Keratinocyte (primary cell): ENCODE measurements at regions not wholly inside any gene's neighbourhood (a gene's known extent, or its start where the extent isn't known, plus 50 kb on each side); places are given as distances from the start of the nearest gene placed in this dataset.

ENCODE experiments used
- DNase-seq: peaks from one replicate; pipeline ENCODE4 v3.0.0-alpha.2; 2011; ENCODE audit warnings: low read depth, missing footprints, low spot score
- FAIRE-seq: peaks from 2 replicates; lab custom pipeline; 2011; peaks lifted over from hg19 to GRCh38; lab: Jason Lieb, UNC
- H2AFZ ChIP-seq: 2 replicates; pipeline ENCODE4 v1.6.0; 2012; ENCODE audit warnings: low read length, control low read depth, inconsistent platforms; ENCODE audit not compliant: control insufficient read depth
- H3K27ac ChIP-seq: 2 replicates; pipeline ENCODE4 v1.5.1; 2011; ENCODE audit warnings: low read length; ENCODE audit not compliant: control insufficient read depth, insufficient read depth
- H3K27me3 ChIP-seq: 3 replicates; pipeline ENCODE4 v1.6.0; 2011; ENCODE audit warnings: low read length; ENCODE audit not compliant: control insufficient read depth, insufficient read depth; ENCODE audit errors: extremely low read depth
- H3K36me3 ChIP-seq, 2 experiments: 2 replicates in 1 of 2; 3 replicates in 1 of 2; pipeline ENCODE4 v1.5.1; 2011; ENCODE audit warnings: low read length in 2 of 2, mild to moderate bottlenecking in 1 of 2; ENCODE audit not compliant: control insufficient read depth in 2 of 2, insufficient read depth in 2 of 2; ENCODE audit errors: extremely low read depth in 1 of 2
- H3K4me1 ChIP-seq: 3 replicates; pipeline ENCODE4 v1.5.1; 2011; ENCODE audit warnings: low read length; ENCODE audit not compliant: control insufficient read depth, insufficient read depth; ENCODE audit errors: extremely low read depth
- H3K4me2 ChIP-seq: 3 replicates; pipeline ENCODE4 v1.6.0; 2011; ENCODE audit warnings: low read depth, low read length; ENCODE audit not compliant: control insufficient read depth, insufficient read depth; ENCODE audit errors: extremely low read depth
- H3K4me3 ChIP-seq, 3 experiments: fragments of 200-600 bp in 1 of 3; sonication (generic) in 1 of 3; 2 replicates in 2 of 3; 3 replicates in 1 of 3; pipeline ENCODE4 v1.5.1; 2011 to 2016; ENCODE audit warnings: low read length in 3 of 3, mild to moderate bottlenecking in 3 of 3, control low read depth in 2 of 3, inconsistent platforms in 1 of 3, low read depth in 1 of 3, mixed read lengths in 1 of 3, mixed run types in 1 of 3, moderate library complexity in 1 of 3; ENCODE audit not compliant: control insufficient read depth in 2 of 3, insufficient read depth in 2 of 3; ENCODE audit errors: extremely low read depth in 1 of 3
- H3K79me2 ChIP-seq: 2 replicates; pipeline ENCODE4 v1.6.0; 2012; ENCODE audit warnings: low read length; ENCODE audit not compliant: control insufficient read depth, insufficient read depth
- H3K9ac ChIP-seq: 3 replicates; pipeline ENCODE4 v1.6.0; 2011; ENCODE audit warnings: low read length; ENCODE audit not compliant: control insufficient read depth, insufficient read depth; ENCODE audit errors: extremely low read depth
- H3K9me1 ChIP-seq: 3 replicates; pipeline ENCODE4 v1.6.0; 2011; ENCODE audit warnings: low read length; ENCODE audit not compliant: control insufficient read depth, insufficient read depth; ENCODE audit errors: extremely low read depth
- H3K9me3 ChIP-seq: 2 replicates; pipeline ENCODE4 v1.5.1; 2012; ENCODE audit warnings: low read depth, low read length; ENCODE audit not compliant: control insufficient read depth
- H4K20me1 ChIP-seq: 3 replicates; pipeline ENCODE4 v1.6.0; 2011; ENCODE audit warnings: low read length; ENCODE audit not compliant: control insufficient read depth, insufficient read depth; ENCODE audit errors: extremely low read depth
- CTCF ChIP-seq, 3 experiments: IDR thresholded peaks in 1 of 3; conservative IDR thresholded peaks in 1 of 3; optimal IDR thresholded peaks in 1 of 3; 2 replicates in 2 of 3; 3 replicates in 1 of 3; pipeline versions ENCODE3 to v1.5.1; 2011; ENCODE audit warnings: low read length in 3 of 3, mild to moderate bottlenecking in 3 of 3, moderate library complexity in 2 of 3, control low read depth in 1 of 3, inconsistent platforms in 1 of 3; ENCODE audit not compliant: insufficient read depth in 2 of 3; ENCODE audit errors: extremely low read depth in 1 of 3
- EZH2 ChIP-seq: IDR thresholded peaks from one replicate; pipeline ENCODE4 v1.6.1; 2012; ENCODE audit warnings: inconsistent platforms, mild to moderate bottlenecking, low read length, moderate library complexity
- dilution Hi-C: fragments of 300-500 bp; cut with MboI; formaldehyde crosslinking; loops from one replicate; pipeline ENCODE4 v1.7.0; 2020; ENCODE audit warnings: low sequenced_read_pairs; ENCODE audit not compliant: extremely low pct_ligation_motif_present

DNA sequence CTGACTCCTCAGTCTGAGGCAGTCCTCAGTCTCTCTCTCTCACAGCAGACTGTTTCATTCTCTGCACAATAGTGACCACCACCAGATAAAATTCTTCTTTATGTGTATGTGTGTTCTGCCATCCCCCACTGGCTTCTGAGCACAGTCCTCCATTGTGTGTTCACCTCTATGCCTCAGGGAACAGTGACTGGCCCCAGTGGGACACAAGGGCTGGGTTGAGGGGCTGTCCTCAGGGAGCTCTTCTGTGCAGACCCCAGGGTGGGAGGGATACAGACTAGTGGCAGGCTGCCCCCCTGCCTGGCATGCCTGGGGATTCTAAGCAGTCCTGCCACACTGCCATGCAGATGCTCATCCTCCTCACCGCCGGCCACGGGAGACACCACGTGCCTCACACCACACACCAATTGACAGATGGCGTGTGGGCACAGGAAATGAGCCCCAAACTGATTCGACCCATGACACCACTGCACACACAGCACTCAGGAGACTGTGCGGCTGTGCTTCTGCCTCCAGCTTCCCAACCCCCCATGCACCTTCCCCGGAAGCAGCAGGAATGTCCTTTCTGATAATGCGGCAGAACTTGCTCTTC is 237.6 kb upstream of the CHRNA7 start:
- Histone ChIP-seq H3K79me2 (no peaks in the 10 kb centered on the region), H3K27ac (no peak overlapping the region), H3K9ac (no peak overlapping the region), H3K36me3 (no peaks in the 10 kb centered on the region), H3K27me3 (no peaks in the 10 kb centered on the region), H2AFZ (no peak overlapping the region), H3K4me2 (no peak overlapping the region), H3K4me1 (no peaks in the 10 kb centered on the region), H3K9me1 (no peaks in the 10 kb centered on the region), H3K4me3 (no peak overlapping the region), H4K20me1 (no peaks in the 10 kb centered on the region), H3K9me3 (no peaks in the 10 kb centered on the region)
- no peak for TF ChIP-seq CTCF (optimal IDR thresholded peaks at IDR 0.05 in 1 of 3, IDR thresholded peaks at IDR 0.05 in 1 of 3, conservative IDR thresholded peaks at IDR 0.05 in 1 of 3; ENCODE audit: extremely low read depth in 1 of 3, insufficient read depth in 2 of 3, low read length in 3 of 3)
- no peak for TF ChIP-seq EZH2
- no peak for FAIRE-seq
- dilution Hi-C loops: no loop called here
- no peak for DNase-seq

DNA sequence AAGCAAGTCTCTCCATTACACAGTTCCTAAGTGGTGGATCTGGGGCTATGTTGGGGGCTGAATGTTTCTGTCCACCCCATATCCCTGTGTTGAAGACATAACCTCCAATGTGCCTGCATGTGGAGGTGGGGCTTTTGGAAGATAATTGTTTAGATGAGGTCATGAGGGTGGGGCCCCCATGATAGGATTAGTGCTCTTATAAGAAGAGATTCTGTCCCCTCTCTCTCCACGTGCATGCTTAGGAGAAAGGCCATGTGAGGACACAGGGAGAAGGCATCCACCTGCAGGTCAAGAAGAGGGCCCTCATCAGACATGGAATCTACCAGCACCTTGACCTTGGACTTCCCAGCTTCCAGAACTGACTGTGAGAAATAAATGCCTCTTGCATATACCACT is 231.0 kb upstream of the CHRNA7 start:
- no peak for DNase-seq
- no peak overlapping the region for H3K4me2 ChIP-seq
- FAIRE-seq: no peak
- no peaks in the 10 kb centered on the region for H4K20me1 ChIP-seq
- H3K4me3 ChIP-seq: no peak overlapping the region
- no peaks in the 10 kb centered on the region for H3K36me3 ChIP-seq
- TF ChIP-seq CTCF (optimal IDR thresholded peaks at IDR 0.05 in 1 of 3, IDR thresholded peaks at IDR 0.05 in 1 of 3, conservative IDR thresholded peaks at IDR 0.05 in 1 of 3; ENCODE audit: extremely low read depth in 1 of 3, insufficient read depth in 2 of 3, low read length in 3 of 3): no peak
- no peaks in the 10 kb centered on the region for H3K79me2 ChIP-seq
- no peaks in the 10 kb centered on the region for H3K9me1 ChIP-seq
- H3K9ac ChIP-seq: no peak overlapping the region
- H2AFZ ChIP-seq: no peak overlapping the region
- no peaks in the 10 kb centered on the region for H3K9me3 ChIP-seq
- dilution Hi-C loops: no loop called here
- no peaks in the 10 kb centered on the region for H3K4me1 ChIP-seq
- H3K27ac ChIP-seq: no peak overlapping the region
- H3K27me3 ChIP-seq: no peaks in the 10 kb centered on the region
